Endothelial cell of umbilical vein (primary cell): ENCODE measurements at regions not wholly inside any gene's neighbourhood (a gene's known extent, or its start where the extent isn't known, plus 50 kb on each side); places are given as distances from the start of the nearest gene placed in this dataset.

Experiments
- EZH2 ChIP-seq: IDR thresholded peaks from 2 replicates; pipeline ENCODE4 v1.6.1; 2012; ENCODE audit warnings: borderline replicate concordance, low read depth, mild to moderate bottlenecking, moderate library complexity, low read length, inconsistent platforms; ENCODE audit not compliant: severe bottlenecking
- MYC ChIP-seq: IDR thresholded peaks from one replicate; pipeline ENCODE4 v1.6.1; 2011; ENCODE audit warnings: mild to moderate bottlenecking, low read depth, low read length
- POLR2A ChIP-seq: IDR thresholded peaks from 2 replicates; pipeline ENCODE4 v1.6.1; 2012; ENCODE audit warnings: low read depth, mild to moderate bottlenecking, control low read depth, low read length
- POLR2AphosphoS5 ChIP-seq: IDR thresholded peaks from 2 replicates; pipeline ENCODE4 v1.6.1; 2012; ENCODE audit warnings: low read depth, mild to moderate bottlenecking, control low read depth, low read length, moderate library complexity; ENCODE audit not compliant: insufficient read depth
- TF ChIP-seq, protein P1 (sequence below), 2 donors: IDR thresholded peaks; 1 replicate in 1 of 2; 2 replicates in 1 of 2; pipeline ENCODE4 v1.5.1; 2011; ENCODE audit warnings: low read length in 2 of 2, mild to moderate bottlenecking in 2 of 2, moderate library complexity in 2 of 2, control low read depth in 1 of 2, inconsistent platforms in 1 of 2, low read depth in 1 of 2; ENCODE audit not compliant: insufficient read depth in 1 of 2; ENCODE audit errors: extremely low read depth in 1 of 2
- TF ChIP-seq, protein P2 (sequence below): IDR thresholded peaks from 2 replicates; pipeline ENCODE4 v1.6.1; 2011; ENCODE audit not compliant: insufficient read depth, insufficient read length

DNA sequence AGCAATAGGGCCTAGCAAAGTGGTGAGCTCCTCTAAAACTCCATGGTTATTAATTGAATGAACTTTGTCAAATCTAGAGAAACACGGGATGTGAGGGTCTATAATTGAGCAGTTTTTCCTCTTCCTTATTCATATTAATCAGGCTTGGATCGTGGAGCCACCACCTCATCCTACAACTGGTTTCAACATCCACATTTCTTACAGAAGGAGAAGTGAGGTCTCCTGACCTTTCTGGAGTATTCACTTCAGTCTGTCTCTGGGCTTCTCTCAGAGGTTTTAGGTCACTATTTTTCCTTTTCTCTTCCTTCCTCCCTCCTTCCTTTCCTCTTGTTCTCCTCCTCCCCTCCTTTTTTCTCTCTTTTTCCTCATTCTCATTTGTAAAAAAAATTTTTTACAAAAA is 177.3 kb upstream of the ACTBL2 start:
- TF ChIP-seq, protein P1, sequence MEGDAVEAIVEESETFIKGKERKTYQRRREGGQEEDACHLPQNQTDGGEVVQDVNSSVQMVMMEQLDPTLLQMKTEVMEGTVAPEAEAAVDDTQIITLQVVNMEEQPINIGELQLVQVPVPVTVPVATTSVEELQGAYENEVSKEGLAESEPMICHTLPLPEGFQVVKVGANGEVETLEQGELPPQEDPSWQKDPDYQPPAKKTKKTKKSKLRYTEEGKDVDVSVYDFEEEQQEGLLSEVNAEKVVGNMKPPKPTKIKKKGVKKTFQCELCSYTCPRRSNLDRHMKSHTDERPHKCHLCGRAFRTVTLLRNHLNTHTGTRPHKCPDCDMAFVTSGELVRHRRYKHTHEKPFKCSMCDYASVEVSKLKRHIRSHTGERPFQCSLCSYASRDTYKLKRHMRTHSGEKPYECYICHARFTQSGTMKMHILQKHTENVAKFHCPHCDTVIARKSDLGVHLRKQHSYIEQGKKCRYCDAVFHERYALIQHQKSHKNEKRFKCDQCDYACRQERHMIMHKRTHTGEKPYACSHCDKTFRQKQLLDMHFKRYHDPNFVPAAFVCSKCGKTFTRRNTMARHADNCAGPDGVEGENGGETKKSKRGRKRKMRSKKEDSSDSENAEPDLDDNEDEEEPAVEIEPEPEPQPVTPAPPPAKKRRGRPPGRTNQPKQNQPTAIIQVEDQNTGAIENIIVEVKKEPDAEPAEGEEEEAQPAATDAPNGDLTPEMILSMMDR (IDR thresholded peaks at IDR 0.05; ENCODE audit: extremely low read depth in 1 of 2, insufficient read depth in 1 of 2, low read depth in 1 of 2, low read length in 2 of 2): no peak
- TF ChIP-seq, protein P2, sequence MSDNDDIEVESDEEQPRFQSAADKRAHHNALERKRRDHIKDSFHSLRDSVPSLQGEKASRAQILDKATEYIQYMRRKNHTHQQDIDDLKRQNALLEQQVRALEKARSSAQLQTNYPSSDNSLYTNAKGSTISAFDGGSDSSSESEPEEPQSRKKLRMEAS: no peak
- no peak for TF ChIP-seq MYC
- no peak for TF ChIP-seq EZH2
- no peak for TF ChIP-seq POLR2AphosphoS5
- no peak for TF ChIP-seq POLR2A
